ENCODE measurements at regions not wholly inside any gene's neighbourhood (a gene's known extent, or its start where the extent isn't known, plus 50 kb on each side); places are given as distances from the start of the nearest gene placed in this dataset.
"Not testable (repeated sequence)": the region's sequence is repeated elsewhere in the genome, so short reads cannot be mapped to it uniquely, and the experiment has no call there.

- Mint-ChIP-seq H3K27ac (no peak overlapping the region), H3K36me3 (ENCODE audit: low read depth) (no peaks in the 10 kb centered on the region), H3K4me1 (peaks cover 4% of the 10 kb centered on the region), H3K27me3 (ENCODE audit: insufficient read depth) (no peaks in the 10 kb centered on the region), H3K9me3 (no peaks in the 10 kb centered on the region), H3K4me3 (no peak overlapping the region)
- Histone ChIP-seq H3K4me3 (ENCODE audit: low read length) (no peak overlapping the region), H3K27me3 (ENCODE audit: control insufficient read depth, insufficient read depth, low read length, poor library complexity, severe bottlenecking) (no peaks in the 10 kb centered on the region), H3K27ac (ENCODE audit: low read depth, low read length) (no peak overlapping the region), H3K9me3 (ENCODE audit: control insufficient read depth, low read length) (no peaks in the 10 kb centered on the region), H3K36me3 (ENCODE audit: control insufficient read depth, insufficient read depth, low read length) (no peaks in the 10 kb centered on the region), H3K9ac (ENCODE audit: extremely low read depth, low read length, poor library complexity, severe bottlenecking) (no peak overlapping the region), H3K4me1 (ENCODE audit: control insufficient read depth, insufficient read depth, low read length) (no peaks in the 10 kb centered on the region)
- no peak for TF ChIP-seq CTCF (conservative IDR thresholded peaks at IDR 0.05)
- DNase-seq = no peak
- 91 to 94% methylated on average over 4 of the region's 4 CpGs for WGBS, 2 experiments (ENCODE audit: insufficient coverage in 1 of 2, insufficient read length in 1 of 2)
Measured at GRCh38 chr9:29245351-29245750, 1672.1 kb upstream of the C9orf72 start.

GRCh38 chr9:29270400-29270799 lies 1697.1 kb upstream of the C9orf72 start:
- H3K9me3 ChIP-seq (ENCODE audit: control insufficient read depth, low read length); H3K27me3 Mint-ChIP-seq (ENCODE audit: insufficient read depth); H3K27me3 ChIP-seq (ENCODE audit: control insufficient read depth, insufficient read depth, low read length, poor library complexity, severe bottlenecking); H3K4me1 Mint-ChIP-seq; H3K9ac ChIP-seq (ENCODE audit: extremely low read depth, low read length, poor library complexity, severe bottlenecking); H3K4me3 ChIP-seq (ENCODE audit: low read length); DNase-seq; H3K4me3 Mint-ChIP-seq; H3K4me1 ChIP-seq (ENCODE audit: control insufficient read depth, insufficient read depth, low read length); H3K27ac Mint-ChIP-seq; H3K27ac ChIP-seq (ENCODE audit: low read depth, low read length); H3K36me3 ChIP-seq (ENCODE audit: control insufficient read depth, insufficient read depth, low read length): not testable (repeated sequence)
- Mint-ChIP-seq H3K36me3 (ENCODE audit: low read depth) (peaks cover 14% of the 10 kb centered on the region), H3K9me3 (peaks cover 32% of the 10 kb centered on the region)
- WGBS, 2 experiments (ENCODE audit: insufficient coverage in 1 of 2, insufficient read length in 1 of 2) = 94% methylated on average over 3 to 8 of the region's 8 CpGs

GRCh38 chr9:29282121-29282520 lies 1708.8 kb upstream of the C9orf72 start:
- no peak overlapping the region for H3K27ac ChIP-seq (ENCODE audit: low read depth, low read length)
- DNase-seq = no peak
- no peaks in the 10 kb centered on the region for H3K27me3 ChIP-seq (ENCODE audit: control insufficient read depth, insufficient read depth, low read length, poor library complexity, severe bottlenecking)
- no peak overlapping the region for H3K4me3 ChIP-seq (ENCODE audit: low read length)
- Mint-ChIP-seq H3K27me3 (ENCODE audit: insufficient read depth) (no peaks in the 10 kb centered on the region), H3K4me3 (no peak overlapping the region), H3K4me1 (peaks cover 8% of the 10 kb centered on the region), H3K9me3 (no peaks in the 10 kb centered on the region), H3K36me3 (ENCODE audit: low read depth) (no peaks in the 10 kb centered on the region), H3K27ac (no peak overlapping the region)
- H3K9ac ChIP-seq (ENCODE audit: extremely low read depth, low read length, poor library complexity, severe bottlenecking) = no peak overlapping the region
- H3K9me3 ChIP-seq (ENCODE audit: control insufficient read depth, low read length) = no peaks in the 10 kb centered on the region
- no peak for TF ChIP-seq CTCF (conservative IDR thresholded peaks at IDR 0.05)
- H3K36me3 ChIP-seq (ENCODE audit: control insufficient read depth, insufficient read depth, low read length) = no peaks in the 10 kb centered on the region
- no peaks in the 10 kb centered on the region for H3K4me1 ChIP-seq (ENCODE audit: control insufficient read depth, insufficient read depth, low read length)
- WGBS, 2 experiments (ENCODE audit: insufficient coverage in 1 of 2, insufficient read length in 1 of 2) = 89% methylated on average over 2 of the region's 2 CpGs; no CpG with 5 or more reads in 1 of the 2 experiments

- Histone ChIP-seq H3K9me3 (ENCODE audit: control insufficient read depth, low read length) (no peaks in the 10 kb centered on the region), H3K36me3 (ENCODE audit: control insufficient read depth, insufficient read depth, low read length) (no peaks in the 10 kb centered on the region), H3K27ac (ENCODE audit: low read depth, low read length) (no peak overlapping the region), H3K9ac (ENCODE audit: extremely low read depth, low read length, poor library complexity, severe bottlenecking) (no peak overlapping the region), H3K4me3 (ENCODE audit: low read length) (no peak overlapping the region), H3K4me1 (ENCODE audit: control insufficient read depth, insufficient read depth, low read length) (no peaks in the 10 kb centered on the region), H3K27me3 (ENCODE audit: control insufficient read depth, insufficient read depth, low read length, poor library complexity, severe bottlenecking) (no peaks in the 10 kb centered on the region)
- Mint-ChIP-seq H3K36me3 (ENCODE audit: low read depth) (no peaks in the 10 kb centered on the region), H3K4me3 (no peak overlapping the region), H3K27ac (no peak overlapping the region), H3K27me3 (ENCODE audit: insufficient read depth) (no peaks in the 10 kb centered on the region), H3K9me3 (no peaks in the 10 kb centered on the region), H3K4me1 (peaks cover 8% of the 10 kb centered on the region)
- DNase-seq = peak; percentile 52
- 49 to 50% methylated on average over 3 of the region's 3 CpGs for WGBS, 2 experiments (ENCODE audit: insufficient coverage in 1 of 2, insufficient read length in 1 of 2)
- peak; percentile 66 for TF ChIP-seq CTCF (conservative IDR thresholded peaks at IDR 0.05)
Measured at GRCh38 chr9:29285818-29286217, 1712.5 kb upstream of the C9orf72 start.
